GM23338 (cell line): ENCODE measurements at regions not wholly inside any gene's neighbourhood (a gene's known extent, or its start where the extent isn't known, plus 50 kb on each side); places are given as distances from the start of the nearest gene placed in this dataset.

ENCODE experiments used
- ATAC-seq: fragments of 200-7000 bp; cut with Tn5 transposase; 3 replicates; pipeline ENCODE4 v1.9.1; 2020
- DNase-seq: peaks from one replicate; pipeline ENCODE4 v3.0.0-alpha.2; 2015; ENCODE audit warnings: low spot score
- H2AFZ ChIP-seq: fragments of 200-600 bp; sonication (generic); 2 replicates; pipeline ENCODE4 v1.8.0; 2016; ENCODE audit warnings: antibody characterized with exemption, mild to moderate bottlenecking, moderate library complexity
- H3F3A ChIP-seq: fragments of 200-600 bp; sonication (generic); replicated peaks from 2 replicates; pipeline ENCODE4 v1.8.0; 2017; ENCODE audit warnings: antibody characterized with exemption, mixed run types, low read depth
- H3K27ac ChIP-seq: fragments of 200-600 bp; sonication (generic); 2 replicates; pipeline ENCODE4 v1.6.1; 2016; ENCODE audit warnings: low read depth
- H3K27me3 ChIP-seq: fragments of 200-600 bp; sonication (generic); 2 replicates; pipeline ENCODE4 v1.8.0; 2016; ENCODE audit warnings: mild to moderate bottlenecking, mixed run types, moderate library complexity; ENCODE audit not compliant: insufficient read depth
- H3K36me3 ChIP-seq: fragments of 200-600 bp; sonication (generic); 2 replicates; pipeline ENCODE4 v1.8.0; 2016; ENCODE audit warnings: mild to moderate bottlenecking; ENCODE audit not compliant: insufficient read depth
- H3K4me1 ChIP-seq: fragments of 200-600 bp; sonication (generic); 2 replicates; pipeline ENCODE4 v1.8.0; 2016; ENCODE audit warnings: mild to moderate bottlenecking, moderate library complexity; ENCODE audit not compliant: insufficient read depth
- H3K4me2 ChIP-seq: fragments of 200-600 bp; sonication (generic); 2 replicates; pipeline ENCODE4 v1.7.1; 2017; ENCODE audit warnings: mixed run types
- H3K4me3 ChIP-seq: fragments of 200-600 bp; sonication (generic); 2 replicates; pipeline ENCODE4 v1.6.1; 2016; ENCODE audit warnings: mixed run types
- H3K79me2 ChIP-seq: fragments of 200-600 bp; sonication (generic); replicated peaks from 2 replicates; pipeline ENCODE4 v1.8.0; 2017; ENCODE audit warnings: mild to moderate bottlenecking; ENCODE audit not compliant: insufficient read depth
- H3K9me2 ChIP-seq: fragments of 200-600 bp; sonication (generic); 2 replicates; pipeline ENCODE4 v1.8.0; 2017; ENCODE audit not compliant: insufficient read depth
- H4K20me1 ChIP-seq: fragments of 200-600 bp; sonication (generic); replicated peaks from 2 replicates; pipeline ENCODE4 v1.8.0; 2017; ENCODE audit warnings: mild to moderate bottlenecking; ENCODE audit not compliant: insufficient read depth
- H3K27ac Mint-ChIP-seq: 2 replicates; pipeline ENCODE4 v1.8.0; 2020; ENCODE audit warnings: inconsistent platforms, mild to moderate bottlenecking, moderate library complexity, mixed read lengths
- H3K27me3 Mint-ChIP-seq: 3 replicates; pipeline ENCODE4 v1.8.0; 2022; ENCODE audit warnings: low read depth, mild to moderate bottlenecking, moderate library complexity, mixed read lengths, inconsistent platforms; ENCODE audit not compliant: insufficient read depth, poor library complexity
- H3K36me3 Mint-ChIP-seq: 3 replicates; pipeline ENCODE4 v1.8.0; 2021; ENCODE audit warnings: low read depth, mild to moderate bottlenecking, inconsistent platforms, moderate library complexity, mixed read lengths
- H3K4me1 Mint-ChIP-seq: 3 replicates; pipeline ENCODE4 v1.8.0; 2020; ENCODE audit warnings: mild to moderate bottlenecking, inconsistent platforms, mixed read lengths
- H3K4me3 Mint-ChIP-seq: 3 replicates; pipeline ENCODE4 v1.8.0; 2021; ENCODE audit warnings: moderate library complexity, mild to moderate bottlenecking, inconsistent platforms, mixed read lengths
- H3K9me3 Mint-ChIP-seq: 3 replicates; pipeline ENCODE4 v1.8.0; 2020; ENCODE audit warnings: moderate library complexity, mild to moderate bottlenecking, inconsistent platforms, mixed read lengths
- CREB1 ChIP-seq: fragments of 250-450 bp; sonication (Bioruptor Pico); IDR thresholded peaks from 2 replicates; pipeline ENCODE4 v1.5.0; 2020; ENCODE audit warnings: low read depth, mild to moderate bottlenecking, moderate library complexity
- CTCF ChIP-seq, 2 experiments: fragments of 200-600 bp in 1 of 2; sonication (generic) in 1 of 2; conservative IDR thresholded peaks; 2 replicates each; pipeline versions ENCODE4 v1.5.1 to v1.6.1; 2016 to 2017; ENCODE audit warnings: antibody characterized with exemption in 2 of 2, low read depth in 2 of 2, mild to moderate bottlenecking in 2 of 2, moderate library complexity in 1 of 2
- EZH2phosphoT487 ChIP-seq: fragments of 200-600 bp; sonication (generic); IDR thresholded peaks from one replicate; pipeline ENCODE4 v1.8.1; 2018; ENCODE audit warnings: antibody characterized with exemption; ENCODE audit not compliant: unreplicated experiment
- JUNB ChIP-seq: IDR thresholded peaks from one replicate; pipeline ENCODE4 v1.6.1; 2016; ENCODE audit warnings: antibody characterized with exemption; ENCODE audit not compliant: unreplicated experiment
- NANOG ChIP-seq: IDR thresholded peaks from 2 replicates; pipeline ENCODE4 v1.6.1; 2016; ENCODE audit warnings: antibody characterized with exemption, borderline replicate concordance
- POLR2AphosphoS5 ChIP-seq: IDR thresholded peaks from 2 replicates; pipeline ENCODE4 v1.6.1; 2016; ENCODE audit warnings: antibody characterized with exemption, low read depth
- STAT1 ChIP-seq: IDR thresholded peaks from one replicate; pipeline ENCODE4 v1.6.1; 2016; ENCODE audit warnings: antibody characterized with exemption; ENCODE audit not compliant: unreplicated experiment
- ZNF114 ChIP-seq: fragments of 250-450 bp; sonication (Bioruptor Pico); IDR thresholded peaks from 2 replicates; pipeline ENCODE4 v1.5.0; 2020; ENCODE audit warnings: mild to moderate bottlenecking, moderate library complexity
- ZNF331 ChIP-seq: fragments of 250-450 bp; sonication (Bioruptor Pico); IDR thresholded peaks from 2 replicates; pipeline ENCODE4 v1.5.0; 2020; ENCODE audit warnings: low read depth, mild to moderate bottlenecking, moderate library complexity
- ZNF462 ChIP-seq: fragments of 250-450 bp; sonication (Bioruptor Pico); IDR thresholded peaks from 2 replicates; pipeline ENCODE4 v1.5.0; 2020; ENCODE audit warnings: mild to moderate bottlenecking, moderate library complexity

GRCh38 chr17:74098136-74099024 is 105.1 kb upstream of the RPL38 start:
- no peaks in the 10 kb centered on the region for H3K9me2 ChIP-seq
- no peaks in the 10 kb centered on the region for H3K36me3 Mint-ChIP-seq
- H3K4me2 ChIP-seq: no peak overlapping the region
- no peak overlapping the region for H3K4me3 Mint-ChIP-seq
- H3K27me3 Mint-ChIP-seq: peaks cover 6% of the 10 kb centered on the region
- no peak overlapping the region for H2AFZ ChIP-seq
- H3K4me1 Mint-ChIP-seq: 0 out of 3 replicates have a peak, but pooled peaks cover 7% of the 10 kb centered on the region
- H3K27ac ChIP-seq: no peak overlapping the region
- no peak overlapping the region for H3K4me3 ChIP-seq
- H3K27me3 ChIP-seq: no peaks in the 10 kb centered on the region
- TF ChIP-seq JUNB: no peak
- no peak for TF ChIP-seq STAT1
- H3K9me3 Mint-ChIP-seq: peaks cover 3% of the 10 kb centered on the region; the same call in 1 of the 3 replicates
- no peaks in the 10 kb centered on the region for H3K4me1 ChIP-seq
- no peaks in the 10 kb centered on the region for H4K20me1 ChIP-seq
- no peak overlapping the region for H3K27ac Mint-ChIP-seq
- H3F3A ChIP-seq: no peaks in the 10 kb centered on the region
- no peaks in the 10 kb centered on the region for H3K36me3 ChIP-seq
- ATAC-seq (no peak), DNase-seq (no peak)
- no peaks in the 10 kb centered on the region for H3K79me2 ChIP-seq

GRCh38 chr17:74099442-74100340 is 103.8 kb upstream of the RPL38 start:
- Histone ChIP-seq H4K20me1 (no peaks in the 10 kb centered on the region), H3F3A (no peaks in the 10 kb centered on the region), H3K9me2 (no peaks in the 10 kb centered on the region), H3K79me2 (no peaks in the 10 kb centered on the region), H3K4me2 (no peak overlapping the region), H3K4me3 (no peak overlapping the region), H3K36me3 (no peaks in the 10 kb centered on the region), H3K4me1 (no peaks in the 10 kb centered on the region), H3K27ac (no peak overlapping the region), H2AFZ (no peak overlapping the region), H3K27me3 (no peaks in the 10 kb centered on the region)
- no peak overlapping the region for H3K4me3 Mint-ChIP-seq
- no peak for DNase-seq
- H3K36me3 Mint-ChIP-seq: no peaks in the 10 kb centered on the region
- peaks cover 6% of the 10 kb centered on the region for H3K27me3 Mint-ChIP-seq
- no peak overlapping the region for H3K27ac Mint-ChIP-seq
- 0 out of 3 replicates have a peak, but pooled peaks cover 7% of the 10 kb centered on the region for H3K4me1 Mint-ChIP-seq
- no peaks in the 10 kb centered on the region for H3K9me3 Mint-ChIP-seq
- peak; percentile 62 for ATAC-seq
- TF ChIP-seq POLR2AphosphoS5 (no peak), ZNF331 (CRISPR knock-in tag) (no peak), ZNF462 (CRISPR knock-in tag) (no peak), CREB1 (CRISPR knock-in tag) (no peak), CTCF (conservative IDR thresholded peaks at IDR 0.05; ENCODE audit: low read depth in 2 of 2) (no peak), JUNB (no peak), EZH2phosphoT487 (no peak), ZNF114 (CRISPR knock-in tag) (no peak), STAT1 (no peak), NANOG (no peak)
